Aorta (tissue), 5 donors: ENCODE measurements at regions not wholly inside any gene's neighbourhood (a gene's known extent, or its start where the extent isn't known, plus 50 kb on each side); places are given as distances from the start of the nearest gene placed in this dataset.

ENCODE experiments used
- ATAC-seq: fragments of 200-7000 bp; cut with Tn5 transposase; one replicate; pipeline ENCODE4 v1.9.1; 2022; ENCODE audit warnings: moderate library complexity; ENCODE audit not compliant: low FRiP score
- DNase-seq, 2 donors: peaks; one replicate each; pipeline ENCODE4 v3.0.0-alpha.2; 2020
- H3K27ac ChIP-seq, 2 donors: one replicate each; pipeline ENCODE4 v1.5.1; 2013; ENCODE audit warnings: low read length in 2 of 2, mild to moderate bottlenecking in 2 of 2, moderate library complexity in 2 of 2, control low read depth in 1 of 2, inconsistent platforms in 1 of 2, low read depth in 1 of 2
- H3K27me3 ChIP-seq, 2 donors: one replicate each; pipeline ENCODE4 v1.6.1; 2013; ENCODE audit warnings: control low read depth in 1 of 2, low read length in 1 of 2, mild to moderate bottlenecking in 1 of 2, moderate library complexity in 1 of 2; ENCODE audit not compliant: insufficient read depth in 2 of 2, control insufficient read depth in 1 of 2
- H3K36me3 ChIP-seq, 2 donors: one replicate each; pipeline ENCODE4 v1.6.1; 2013; ENCODE audit warnings: control low read depth in 1 of 2, low read length in 1 of 2, mild to moderate bottlenecking in 1 of 2; ENCODE audit not compliant: insufficient read depth in 2 of 2, control insufficient read depth in 1 of 2
- H3K4me1 ChIP-seq, 2 donors: one replicate each; pipeline ENCODE4 v1.6.1; 2013; ENCODE audit warnings: low read length in 2 of 2, control low read depth in 1 of 2, mild to moderate bottlenecking in 1 of 2, moderate library complexity in 1 of 2; ENCODE audit not compliant: insufficient read depth in 2 of 2, control insufficient read depth in 1 of 2
- H3K4me3 ChIP-seq, 2 donors: one replicate each; pipeline ENCODE4 v1.5.1; 2013; ENCODE audit warnings: low read length in 2 of 2, control low read depth in 1 of 2, mild to moderate bottlenecking in 1 of 2
- H3K9me3 ChIP-seq: one replicate; pipeline ENCODE4 v1.6.1; 2013; ENCODE audit warnings: mild to moderate bottlenecking, low read length; ENCODE audit not compliant: control insufficient read depth
- WGBS, 2 donors: extraction: QIAGEN DNeasy Blood & Tissue Kit; methylation state at CpG; one replicate each; pipeline ENCODE4 v1.1.7; 2013; 5-methylcytosine and 5-hydroxymethylcytosine counted together
- intact Hi-C, 2 donors: fragments of 100-400 bp; cut with DNase I; formaldehyde crosslinking; loops; one replicate each; pipeline versions ENCODE4 v1.14.2 to v1.15.0; 2022
- donor health status: healthy with polysubstance abuse.
- donor health status: Bipolar disorder and iron deficiency.
- donor health status: DM: no; HTN: no; CAD: no.
- donor health status: DM: no; HTN: no; CAD: no.
- donor health status: DM: yes; HTN: yes; CAD: no.

DNA sequence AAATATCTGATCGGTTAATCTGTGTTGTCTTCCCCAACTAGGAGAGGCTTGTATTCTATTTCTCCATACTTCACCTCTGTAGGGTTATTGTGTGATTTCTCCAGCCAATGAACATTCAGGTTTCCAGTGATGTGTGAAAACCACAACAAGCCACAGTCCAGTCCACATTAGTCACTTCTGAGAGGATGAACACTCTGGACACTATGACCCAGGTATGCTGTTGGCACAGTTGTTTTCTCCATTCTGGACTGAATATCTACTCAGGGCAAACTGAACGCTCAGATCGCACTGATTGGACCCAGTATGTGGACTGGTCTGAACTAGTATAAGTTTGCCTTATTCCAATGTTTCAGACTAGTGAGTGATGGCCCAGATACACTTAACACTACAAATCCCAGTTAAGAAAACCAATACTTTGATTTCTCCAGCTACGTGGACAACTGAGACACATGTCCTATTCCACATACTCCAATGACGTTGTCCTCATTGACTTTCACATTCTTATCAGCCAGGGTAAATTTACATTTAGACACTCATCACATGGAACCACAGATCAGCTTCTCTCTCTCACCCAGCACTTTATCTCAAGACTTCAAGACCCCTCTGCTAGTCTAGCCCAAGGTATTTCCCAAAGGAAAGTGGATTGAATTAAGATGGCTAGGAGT, 587.4 kb upstream of the SGO1 start:
- ATAC-seq, result no peak
- 89 to 92% methylated on average over 5 of the region's 5 CpGs for WGBS, 2 donors
- no peak overlapping the region for H3K27ac ChIP-seq
- no peaks in the 10 kb centered on the region for H3K9me3 ChIP-seq
- DNase-seq, result no peak
- no peak overlapping the region for H3K4me3 ChIP-seq
- H3K27me3 ChIP-seq, result no peaks in the 10 kb centered on the region
- H3K4me1 ChIP-seq, result no peaks in the 10 kb centered on the region
- intact Hi-C loops, result no loop called here
- H3K36me3 ChIP-seq, result no peaks in the 10 kb centered on the region

DNA sequence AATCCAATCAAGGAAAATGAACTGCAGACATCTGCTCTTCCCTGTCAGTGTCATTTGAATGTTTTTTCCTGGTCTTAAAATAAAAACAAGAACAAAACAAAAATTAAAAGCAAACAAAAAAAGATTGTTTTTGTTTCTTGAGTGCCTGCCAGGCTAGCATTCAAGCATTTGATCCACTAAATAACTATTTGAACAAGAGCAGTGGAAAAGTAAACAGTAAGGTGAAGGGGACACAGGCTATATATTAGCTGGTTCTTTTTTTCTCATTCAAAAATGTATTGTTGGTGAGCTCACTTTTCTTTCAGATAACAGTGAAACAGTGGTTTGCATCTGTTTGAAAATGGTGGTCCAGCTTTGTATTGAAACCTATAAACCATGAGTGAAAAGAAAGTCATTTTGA, 586.9 kb upstream of the SGO1 start:
- Histone ChIP-seq H3K27ac (no peak overlapping the region), H3K9me3 (no peaks in the 10 kb centered on the region), H3K4me1 (no peaks in the 10 kb centered on the region), H3K27me3 (no peaks in the 10 kb centered on the region), H3K36me3 (no peaks in the 10 kb centered on the region), H3K4me3 (no peak overlapping the region)
- intact Hi-C loops, result no loop called here
- no peak for DNase-seq
- no peak for ATAC-seq

DNA sequence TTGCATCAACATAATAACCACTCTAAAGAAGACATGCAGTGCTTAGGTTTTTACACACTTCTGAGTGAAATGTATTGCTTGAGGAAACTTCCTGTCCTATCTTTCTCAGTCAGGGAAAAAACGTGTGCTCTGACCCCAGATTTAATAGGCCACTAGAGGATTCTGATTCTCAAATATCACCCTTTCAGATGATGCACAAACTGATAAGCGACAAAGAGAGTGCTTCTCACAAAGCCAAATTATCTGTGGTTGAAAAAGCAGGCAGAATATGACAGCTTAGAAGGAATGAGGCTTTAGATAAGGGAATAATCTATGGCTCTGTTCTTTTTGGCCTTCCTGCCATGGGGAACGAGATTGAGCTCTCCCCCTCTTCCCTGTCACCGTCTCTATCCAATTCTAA, 583.4 kb upstream of the SGO1 start:
- intact Hi-C loops, result no loop called here
- H3K27ac ChIP-seq, result no peak overlapping the region
- H3K4me1 ChIP-seq, result no peaks in the 10 kb centered on the region
- H3K36me3 ChIP-seq, result no peaks in the 10 kb centered on the region
- WGBS, 2 donors, result 29 to 33% methylated on average over 4 of the region's 4 CpGs
- no peak for DNase-seq
- no peaks in the 10 kb centered on the region for H3K9me3 ChIP-seq
- no peaks in the 10 kb centered on the region for H3K27me3 ChIP-seq
- no peak for ATAC-seq
- H3K4me3 ChIP-seq, result no peak overlapping the region

DNA sequence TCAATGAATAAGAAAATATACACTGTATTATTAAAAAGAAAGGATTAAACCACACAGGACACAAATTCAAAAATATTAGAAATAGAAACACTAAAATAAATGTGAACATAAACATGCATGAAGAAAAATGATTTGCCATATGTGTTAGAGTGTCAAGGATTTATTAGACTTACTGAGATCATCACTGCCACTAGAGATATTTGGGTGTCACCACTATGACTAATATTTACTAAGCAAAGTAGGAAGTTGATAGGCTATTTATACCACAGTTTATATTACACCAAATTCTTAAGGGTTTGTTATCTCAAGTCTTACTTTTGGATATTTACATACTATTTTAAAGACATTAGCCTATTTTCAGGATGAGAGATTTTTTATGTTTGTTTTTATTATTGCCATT, 575.0 kb upstream of the SGO1 start:
- Histone ChIP-seq H3K36me3 (no peaks in the 10 kb centered on the region), H3K4me3 (no peak overlapping the region), H3K4me1 (no peaks in the 10 kb centered on the region), H3K27me3 (no peaks in the 10 kb centered on the region), H3K27ac (no peak overlapping the region), H3K9me3 (no peaks in the 10 kb centered on the region)
- intact Hi-C loops, result no loop called here
- ATAC-seq (no peak), DNase-seq (no peak)

DNA sequence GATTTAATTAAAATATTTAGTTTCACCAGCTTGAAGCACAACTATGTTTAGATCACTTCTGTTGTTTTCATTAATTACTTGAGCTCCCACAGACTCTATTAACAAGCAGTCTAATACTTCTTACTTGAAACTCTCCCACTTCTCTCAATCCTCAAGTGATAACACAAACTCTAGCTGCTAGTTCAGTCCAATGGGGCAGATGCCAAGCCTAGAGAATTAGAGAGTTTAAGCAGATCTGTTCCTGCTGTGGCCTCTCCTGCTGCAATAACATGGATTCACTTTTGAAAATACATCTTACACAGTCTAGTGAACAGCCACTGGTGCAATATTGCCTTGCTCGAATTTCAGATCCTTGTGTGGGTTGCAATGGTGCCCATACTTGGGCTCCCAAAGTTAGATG, 566.4 kb upstream of the SGO1 start:
- ATAC-seq (no peak), DNase-seq (no peak)
- H3K27ac ChIP-seq, result no peak overlapping the region
- no peaks in the 10 kb centered on the region for H3K36me3 ChIP-seq
- 81 to 86% methylated on average over 1 of the region's 1 CpG for WGBS, 2 donors
- H3K9me3 ChIP-seq, result no peaks in the 10 kb centered on the region
- intact Hi-C loops, result no loop called here
- H3K4me3 ChIP-seq, result no peak overlapping the region
- H3K27me3 ChIP-seq, result no peaks in the 10 kb centered on the region
- H3K4me1 ChIP-seq, result no peaks in the 10 kb centered on the region

DNA sequence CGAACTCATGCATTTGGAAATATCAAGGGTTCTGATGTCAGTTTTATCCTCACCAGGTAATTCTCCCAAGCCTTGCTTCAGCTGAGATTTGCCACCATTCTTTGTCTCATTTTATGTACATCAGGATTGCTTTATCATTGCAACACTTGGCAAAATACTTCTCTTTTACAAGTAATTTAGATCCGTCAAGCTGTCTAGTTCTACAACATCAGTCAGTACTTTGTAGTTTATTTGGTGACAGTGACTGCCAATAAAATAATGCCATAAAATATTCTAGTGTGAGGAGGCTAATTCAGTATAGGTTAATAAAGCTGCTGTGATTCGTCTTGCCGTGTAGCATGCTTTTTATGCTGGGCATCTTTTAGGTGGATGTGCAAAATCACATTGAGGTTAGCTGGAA, 565.3 kb upstream of the SGO1 start:
- intact Hi-C loops, result no loop called here
- WGBS, 2 donors, result 60 to 65% methylated on average over 4 of the region's 4 CpGs
- Histone ChIP-seq H3K27ac (no peak overlapping the region), H3K4me3 (no peak overlapping the region), H3K36me3 (no peaks in the 10 kb centered on the region), H3K9me3 (no peaks in the 10 kb centered on the region), H3K4me1 (no peaks in the 10 kb centered on the region), H3K27me3 (no peaks in the 10 kb centered on the region)
- ATAC-seq (no peak), DNase-seq (no peak)

DNA sequence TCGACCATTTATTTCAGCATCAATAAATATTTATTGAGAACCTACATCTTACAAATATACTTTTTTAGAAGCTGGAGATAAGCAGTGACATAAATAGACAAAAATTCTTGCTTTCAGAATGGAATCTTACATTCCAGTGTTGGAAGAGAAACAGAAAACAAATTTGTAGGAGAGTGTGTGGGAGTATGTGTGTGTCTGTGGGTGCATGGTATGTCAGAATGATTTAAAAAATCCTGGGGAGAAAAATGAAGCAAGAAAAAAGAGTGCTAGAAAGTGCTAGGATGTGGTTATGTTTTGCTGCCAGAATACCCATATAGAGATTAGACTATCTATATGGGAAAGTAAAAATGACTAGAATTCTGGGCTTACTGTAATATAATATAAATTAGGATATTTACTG, 561.7 kb upstream of the SGO1 start:
- 23 to 36% methylated on average over 1 of the region's 1 CpG for WGBS, 2 donors
- H3K27ac ChIP-seq, result no peak overlapping the region
- no peak for DNase-seq

DNA sequence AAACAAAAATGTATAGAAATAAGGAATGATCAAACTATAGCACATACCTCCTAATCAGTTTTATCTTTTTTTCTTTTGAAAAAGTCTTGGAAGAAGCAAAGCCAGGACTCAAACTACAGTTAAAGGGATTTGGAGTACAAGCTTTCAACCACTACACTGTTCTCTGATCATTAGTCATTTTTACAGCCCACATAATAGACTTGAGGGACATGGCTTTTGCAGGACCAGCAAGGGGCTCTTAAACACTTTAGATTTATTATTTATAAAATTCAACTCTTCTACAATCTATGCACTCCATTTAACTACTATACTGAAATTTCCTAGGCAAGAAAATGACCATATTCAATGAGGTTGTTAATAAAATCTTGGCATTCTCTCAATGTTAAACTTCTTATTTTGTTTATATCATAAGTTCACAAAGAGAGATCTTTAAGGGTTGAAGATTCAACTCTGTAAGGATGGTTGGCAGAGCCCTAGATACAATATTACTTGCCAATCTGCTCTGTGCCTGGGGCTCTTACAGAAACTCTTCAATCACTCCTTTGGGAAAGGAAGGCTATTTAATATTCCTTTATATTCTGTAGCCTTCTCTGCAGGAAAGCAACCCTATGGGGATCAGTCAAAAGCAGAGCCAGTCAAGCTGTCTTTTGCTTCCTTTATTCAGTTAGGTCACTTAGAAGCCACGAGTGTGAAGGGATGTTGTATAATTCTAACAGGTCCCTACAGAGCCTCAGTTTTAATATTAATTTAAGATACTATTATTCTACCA, 557.7 kb upstream of the SGO1 start:
- 61 to 70% methylated on average over 1 of the region's 1 CpG for whole genome bisulfite sequencing, 2 donors
- Histone ChIP-seq H3K36me3 (no peaks in the 10 kb centered on the region), H3K9me3 (no peaks in the 10 kb centered on the region), H3K27me3 (no peaks in the 10 kb centered on the region), H3K27ac (no peak overlapping the region), H3K4me3 (no peak overlapping the region), H3K4me1 (peaks cover 0 to 6% of the 10 kb centered on the region in 2 donors)
- DNase-seq (no peak), ATAC-seq (no peak)
- intact Hi-C loops, result no loop called here

More for the DNA sequence above, 561.7 kb upstream of the SGO1 start:
- no peaks in the 10 kb centered on the region for H3K27me3 ChIP-seq
- intact Hi-C loops, result no loop called here
- H3K4me3 ChIP-seq, result no peak overlapping the region
- H3K36me3 ChIP-seq, result no peaks in the 10 kb centered on the region
- no peak for ATAC-seq
- H3K4me1 ChIP-seq, result no peaks in the 10 kb centered on the region
- no peaks in the 10 kb centered on the region for H3K9me3 ChIP-seq

DNA sequence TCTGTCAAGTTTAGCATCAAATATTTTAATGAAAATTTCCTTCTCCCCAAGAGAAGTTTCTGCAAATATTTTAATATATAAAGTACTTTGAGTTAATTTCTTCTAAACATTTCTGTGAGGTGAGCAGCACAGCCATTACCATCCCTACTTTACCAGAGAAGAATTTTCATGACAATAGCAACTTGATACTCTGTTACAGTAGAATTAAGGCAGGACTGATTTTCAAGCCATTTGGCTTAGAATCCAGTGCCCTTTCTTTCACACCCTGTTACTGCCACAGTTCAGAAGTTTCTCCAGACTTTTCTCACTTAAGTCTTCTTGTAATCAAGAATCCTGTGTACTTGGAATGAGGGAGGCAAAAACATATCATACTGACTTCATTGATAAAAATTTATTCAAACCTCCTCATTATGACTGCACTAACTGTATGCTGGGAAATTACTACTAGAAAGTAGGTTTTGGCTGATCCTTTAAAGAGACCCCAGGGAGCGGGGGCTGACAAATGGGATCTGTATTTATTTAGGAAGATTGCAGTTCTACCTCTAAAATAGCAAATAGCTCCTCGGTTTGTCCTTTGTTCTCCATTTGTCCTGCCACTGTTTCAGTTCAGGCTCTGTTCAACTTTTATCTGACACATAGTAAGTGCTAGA, 557.0 kb upstream of the SGO1 start:
- Histone ChIP-seq H3K36me3 (no peaks in the 10 kb centered on the region), H3K27me3 (no peaks in the 10 kb centered on the region), H3K27ac (no peak overlapping the region), H3K4me3 (no peak overlapping the region), H3K9me3 (no peaks in the 10 kb centered on the region), H3K4me1 (peaks cover 0 to 6% of the 10 kb centered on the region in 2 donors)
- intact Hi-C loops, result no loop called here
- 75 to 78% methylated on average over 2 of the region's 2 CpGs for WGBS, 2 donors
- DNase-seq, result no peak
- ATAC-seq, result no peak
